Fibroblast of skin of scalp (primary cell): ENCODE measurements at regions not wholly inside any gene's neighbourhood (a gene's known extent, or its start where the extent isn't known, plus 50 kb on each side); places are given as distances from the start of the nearest gene placed in this dataset.

Experiments
- DNase-seq: peaks from one replicate; pipeline ENCODE4 v3.0.0-alpha.2; 2013

DNA sequence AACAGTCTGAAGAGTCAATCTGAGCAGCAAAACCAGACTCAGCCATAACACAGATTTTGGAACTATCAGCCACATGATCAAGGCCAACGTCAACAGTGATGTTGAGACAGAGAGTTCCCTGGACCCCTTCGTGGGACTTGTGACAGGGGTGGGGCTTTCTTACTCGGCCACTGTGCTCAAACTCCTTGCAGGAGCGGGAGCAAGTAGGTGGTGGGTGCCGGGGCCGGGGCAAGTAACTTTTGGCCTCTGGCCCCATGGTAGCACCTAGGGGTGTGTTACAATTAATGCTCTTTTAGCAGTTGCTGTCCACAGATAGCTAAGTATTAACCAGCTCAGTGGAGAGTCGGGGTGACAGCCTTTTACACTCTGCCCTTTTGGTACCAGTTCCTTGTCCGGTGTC, 384.4 kb downstream of the NUAK1 start:
- DNase-seq = no peak

DNA sequence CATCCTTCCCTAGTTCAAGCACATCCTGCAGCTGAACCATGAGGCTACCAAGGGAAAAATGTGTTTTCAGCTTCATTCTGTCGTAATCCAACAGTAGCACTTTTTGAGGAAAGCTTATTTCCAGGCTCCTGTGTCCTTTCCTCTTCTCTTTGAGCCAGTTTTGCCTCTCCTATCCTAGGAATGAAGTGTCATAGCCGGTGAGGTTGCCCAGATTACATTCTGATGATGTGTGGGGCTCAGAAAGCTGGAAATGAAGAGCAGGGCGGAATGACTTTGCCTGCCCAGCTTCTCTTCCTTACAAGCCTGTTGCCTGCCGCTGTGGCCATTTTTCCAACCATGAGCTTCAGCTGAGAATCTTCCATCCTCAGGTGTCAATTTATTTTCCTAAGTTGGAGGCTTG, 381.8 kb downstream of the NUAK1 start:
- no peak for DNase-seq

DNA sequence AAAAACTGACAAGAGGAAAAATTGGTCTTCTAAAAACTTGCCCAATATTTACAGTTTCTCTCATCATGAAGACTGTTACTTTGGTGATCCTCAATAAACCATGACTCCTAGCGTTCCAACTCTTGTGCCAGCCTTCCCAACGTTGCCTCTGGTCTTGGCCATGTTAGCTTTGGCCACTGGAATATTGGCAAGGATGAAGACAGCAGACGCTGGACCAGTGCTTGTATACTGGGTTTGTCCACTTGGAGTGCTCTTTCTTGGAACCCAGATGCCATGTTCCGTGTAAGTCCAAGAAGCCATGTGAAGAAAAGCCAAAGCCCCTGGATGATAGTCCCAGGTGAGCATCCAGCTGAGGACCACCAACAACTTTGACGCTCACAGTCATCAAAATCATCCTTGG, 379.6 kb downstream of the NUAK1 start:
- DNase-seq = no peak

DNA sequence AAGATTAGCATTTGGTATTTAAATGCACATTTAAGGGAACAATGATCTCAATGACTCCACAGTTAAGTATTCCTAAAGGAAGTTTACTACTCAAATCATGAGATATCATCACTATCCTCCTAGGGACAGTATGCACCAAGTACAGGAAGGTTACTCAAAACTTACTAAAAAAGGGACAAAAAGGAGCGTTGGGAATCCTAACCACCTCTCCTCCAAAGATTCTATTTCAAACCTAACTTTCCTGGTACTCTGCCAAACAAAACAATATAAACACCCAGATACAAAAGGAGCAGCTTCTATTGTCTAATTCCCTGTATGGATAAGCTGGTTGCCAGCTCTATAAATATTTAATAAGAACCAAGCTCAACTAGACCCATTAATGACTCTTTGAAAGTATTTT, 377.7 kb downstream of the NUAK1 start:
- DNase-seq = peak; percentile 28

DNA sequence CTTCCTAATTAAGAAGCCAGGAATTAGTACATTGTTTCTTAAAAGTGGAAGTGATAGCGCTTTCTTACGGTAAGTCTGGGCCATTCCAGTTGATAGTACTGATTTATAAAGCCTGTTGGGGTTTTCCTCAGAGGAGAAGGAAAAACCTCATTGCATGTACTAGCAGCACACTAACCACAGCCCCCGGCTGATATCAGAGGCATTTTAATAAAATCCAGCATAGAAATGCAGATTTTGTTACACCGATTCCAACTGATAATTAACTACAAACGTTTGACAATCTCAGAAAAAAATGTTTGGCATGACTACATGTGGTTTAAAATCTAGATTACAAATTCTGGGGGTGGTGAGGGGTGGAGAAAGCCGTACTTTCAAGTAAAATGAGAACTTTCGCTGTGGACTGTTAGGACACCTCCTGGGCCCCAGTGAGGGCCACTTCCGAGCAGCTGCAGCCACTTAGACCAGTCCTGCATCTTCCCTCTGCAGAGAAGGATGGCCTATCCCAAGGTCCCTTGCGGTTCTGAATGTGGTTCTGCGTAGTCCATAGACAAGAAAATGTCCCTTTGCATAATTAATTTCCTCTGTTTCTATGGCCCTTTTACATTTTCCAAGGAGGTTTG, 374.4 kb downstream of the NUAK1 start:
- peak; percentile 60 for DNase-seq

DNA sequence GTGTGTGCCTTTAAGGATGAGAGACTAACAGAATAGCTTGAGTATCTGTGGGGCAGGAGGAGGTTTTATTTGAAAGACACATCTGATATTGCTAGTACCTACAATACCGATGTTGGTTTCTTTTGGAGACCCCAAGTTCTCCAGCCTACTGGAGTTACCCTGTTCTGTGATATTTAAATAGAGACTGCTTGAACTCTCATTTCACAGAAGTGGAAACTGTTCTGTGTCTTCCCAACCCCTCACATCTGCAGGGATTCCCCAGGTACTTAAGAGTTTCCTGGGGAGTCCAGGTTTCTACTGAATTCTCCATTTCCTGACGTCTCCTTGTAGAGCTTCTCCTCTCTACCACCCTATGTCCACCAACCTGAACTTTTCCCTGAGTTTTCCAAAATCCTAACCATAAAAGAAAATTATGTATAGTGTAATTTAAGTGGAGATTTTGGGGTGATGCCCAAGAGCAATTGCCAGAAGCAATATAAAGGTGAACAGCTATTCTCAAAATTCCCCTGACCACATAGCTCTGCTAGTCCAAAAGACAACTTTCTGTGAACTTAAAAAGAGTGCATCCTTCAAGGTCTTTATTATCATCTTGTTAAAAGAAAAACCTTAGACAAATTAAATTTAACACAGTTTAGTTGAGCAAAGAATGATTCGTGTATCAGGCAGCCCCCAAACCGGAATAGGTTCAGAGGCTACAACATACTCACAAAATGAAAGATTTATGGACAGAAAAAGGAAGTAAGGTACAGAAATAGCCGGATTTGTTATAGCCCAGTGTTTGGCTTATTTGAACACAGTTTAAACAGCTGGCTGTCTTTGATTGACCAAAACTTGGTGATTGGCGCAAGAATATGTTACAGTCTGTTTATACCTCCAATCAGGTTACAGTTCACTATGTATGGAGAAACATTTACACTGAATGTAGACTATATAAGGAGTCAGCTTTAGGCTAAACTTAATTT, 373.4 kb downstream of the NUAK1 start:
- no peak for DNase-seq

DNA sequence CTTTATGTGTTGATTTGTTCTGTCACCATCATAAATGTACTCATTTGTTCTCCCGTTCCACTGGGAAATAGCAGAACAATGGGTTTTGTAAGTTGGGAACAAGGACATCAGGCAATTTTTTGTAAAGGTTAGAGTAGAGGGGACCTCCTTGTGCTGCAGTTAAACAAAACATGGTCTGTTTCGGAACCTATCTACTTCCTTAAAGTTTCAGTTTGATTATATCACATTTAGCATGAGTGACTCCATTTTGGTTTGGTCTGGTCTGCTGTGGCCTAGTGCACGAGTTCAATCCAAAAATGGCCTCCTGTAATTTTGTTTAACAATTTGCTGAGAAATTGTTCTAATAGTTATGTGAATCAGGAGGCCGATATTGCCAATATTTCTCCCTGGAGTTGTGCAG, 372.7 kb downstream of the NUAK1 start:
- DNase-seq = no peak

DNA sequence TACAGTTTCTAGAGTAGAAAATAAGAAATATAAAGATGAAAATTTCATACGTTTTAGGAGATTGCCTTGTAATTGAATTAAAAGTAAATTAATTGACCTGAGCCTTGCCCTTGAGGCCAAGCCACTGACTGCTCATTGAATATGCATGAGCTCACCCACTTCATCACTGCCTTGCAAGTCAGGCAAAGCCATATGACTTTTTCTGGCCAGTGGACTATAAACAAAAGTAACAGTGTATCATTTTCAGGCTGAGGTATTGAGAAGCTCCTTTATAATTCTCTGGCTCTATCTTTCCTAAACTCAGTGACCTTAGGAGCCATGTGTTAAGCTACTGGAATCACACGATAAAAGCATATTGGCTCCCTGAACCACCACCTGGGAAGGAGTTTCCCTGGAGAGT, 369.3 kb downstream of the NUAK1 start:
- no peak for DNase-seq

DNA sequence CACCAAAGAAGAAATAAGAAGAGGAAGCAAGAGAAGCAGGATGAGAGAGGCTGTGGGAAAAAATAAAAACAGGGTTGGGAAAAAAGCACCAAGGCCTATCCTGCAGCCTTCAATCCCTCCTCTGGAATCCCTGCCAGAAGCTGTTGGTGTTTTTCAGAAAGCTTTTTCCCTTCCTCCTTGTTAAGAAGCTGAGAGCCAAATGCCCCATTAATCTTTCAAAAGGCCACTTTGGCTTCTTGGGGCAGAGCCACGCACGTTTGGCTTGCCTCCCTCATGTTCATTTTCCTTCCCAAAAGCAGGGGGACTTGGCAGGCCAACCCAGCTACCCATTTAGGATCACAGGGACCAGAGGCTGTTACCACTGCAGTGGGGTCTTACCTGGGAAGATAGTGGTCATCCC, 365.3 kb downstream of the NUAK1 start:
- no peak for DNase-seq

DNA sequence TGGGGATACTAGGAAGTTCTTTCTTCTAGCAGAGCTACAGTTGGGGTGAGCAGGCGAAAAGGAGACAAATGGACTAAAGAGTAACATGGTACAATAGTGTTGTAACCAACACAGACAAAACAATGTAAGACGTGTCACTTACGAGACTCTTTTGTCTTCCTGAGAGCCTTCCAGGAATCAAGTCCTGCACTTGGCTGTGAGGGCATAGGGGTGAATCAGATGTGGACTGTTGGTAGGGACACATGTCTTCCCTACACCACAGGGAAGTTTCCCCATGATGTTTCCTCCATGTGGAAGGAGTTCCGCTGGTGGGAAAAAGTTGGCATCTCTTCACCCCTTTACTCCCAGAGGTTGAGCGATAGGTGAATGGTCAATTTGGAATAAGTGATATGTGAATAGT, 364.7 kb downstream of the NUAK1 start:
- DNase-seq = no peak

DNA sequence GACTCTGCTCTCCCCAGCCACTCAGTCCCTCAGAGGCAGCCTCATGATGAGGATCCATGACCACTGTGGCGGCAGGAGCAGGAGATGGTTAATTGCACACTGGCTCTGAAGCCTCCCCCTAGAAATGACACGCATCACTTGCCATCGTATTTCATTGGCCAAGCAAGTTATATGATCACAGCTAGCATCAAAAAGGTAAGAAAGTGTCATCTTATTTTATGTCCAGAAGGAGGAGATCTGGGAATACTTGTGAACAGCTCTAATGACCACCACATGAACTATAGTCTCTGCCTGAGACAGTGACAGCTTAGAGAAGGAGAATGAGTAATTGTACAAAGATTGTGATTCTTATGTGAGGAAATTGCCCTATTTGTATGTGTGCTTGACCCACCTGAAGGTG, 363.4 kb downstream of the NUAK1 start:
- DNase-seq = peak; percentile 73

DNA sequence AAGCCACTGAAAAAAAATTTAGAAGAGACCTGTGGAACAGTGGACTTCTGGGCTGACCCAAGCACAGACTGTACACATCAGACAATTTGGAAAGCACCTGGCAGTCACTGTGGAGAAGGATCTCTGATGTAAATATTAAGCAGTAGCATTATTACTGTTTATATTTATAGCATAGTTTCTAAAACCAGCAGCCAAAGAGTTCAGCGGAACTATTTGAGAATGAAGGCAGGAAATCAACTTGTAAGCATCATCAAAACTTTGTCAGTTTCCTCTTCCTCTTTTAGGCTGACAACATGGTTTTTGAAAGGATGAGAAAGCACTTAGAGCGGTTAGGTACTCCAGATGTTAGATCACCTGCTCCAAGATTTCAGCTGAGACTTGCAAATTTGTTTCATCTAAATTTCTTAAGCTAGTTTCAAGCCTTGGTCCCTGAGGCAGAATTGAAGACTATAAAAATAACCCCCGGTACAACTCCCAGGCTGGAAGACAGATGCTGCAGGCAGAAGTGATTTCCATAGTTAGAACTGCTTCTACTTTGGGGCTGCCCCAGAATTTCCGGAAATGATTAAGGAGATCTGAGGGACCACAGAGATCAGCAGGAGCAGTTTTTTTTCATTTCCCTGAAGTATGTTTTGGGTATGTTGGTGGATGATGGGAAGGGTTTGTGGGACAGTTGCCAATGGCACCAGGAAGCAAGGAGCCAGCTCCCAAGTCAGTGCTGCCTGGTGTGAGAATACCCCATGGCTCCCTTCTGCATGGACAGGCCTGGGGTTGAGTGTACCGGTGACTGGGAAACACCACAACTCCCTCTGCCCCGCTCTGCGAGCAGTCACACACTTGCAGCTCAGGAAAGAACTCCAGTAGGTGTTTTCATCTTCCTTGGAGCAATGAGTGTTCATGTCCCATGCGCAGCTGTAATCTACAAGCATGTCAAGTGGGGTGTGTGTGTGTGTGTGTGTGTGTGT, 354.5 kb downstream of the NUAK1 start:
- peak; percentile 15 for DNase-seq

DNA sequence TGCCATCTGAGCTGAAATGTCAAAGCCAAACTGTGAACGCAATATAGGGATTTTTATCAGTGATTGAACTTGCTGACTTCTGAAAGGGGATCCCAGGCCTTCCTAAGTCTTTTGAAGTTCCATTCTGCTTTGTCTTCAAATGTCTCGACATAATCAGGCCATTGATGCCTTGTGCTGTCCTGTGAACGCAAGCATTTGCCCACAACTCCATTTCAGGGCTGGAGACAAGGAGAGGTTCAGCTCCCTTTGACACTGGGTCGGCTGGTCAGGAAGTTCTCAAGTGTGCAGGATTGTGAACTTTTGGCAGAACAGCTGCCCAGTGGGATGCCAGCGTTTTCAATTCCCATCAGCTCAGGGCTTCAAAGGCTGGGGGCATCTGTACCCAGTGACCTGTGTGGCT, 345.3 kb downstream of the NUAK1 start:
- no peak for DNase-seq

DNA sequence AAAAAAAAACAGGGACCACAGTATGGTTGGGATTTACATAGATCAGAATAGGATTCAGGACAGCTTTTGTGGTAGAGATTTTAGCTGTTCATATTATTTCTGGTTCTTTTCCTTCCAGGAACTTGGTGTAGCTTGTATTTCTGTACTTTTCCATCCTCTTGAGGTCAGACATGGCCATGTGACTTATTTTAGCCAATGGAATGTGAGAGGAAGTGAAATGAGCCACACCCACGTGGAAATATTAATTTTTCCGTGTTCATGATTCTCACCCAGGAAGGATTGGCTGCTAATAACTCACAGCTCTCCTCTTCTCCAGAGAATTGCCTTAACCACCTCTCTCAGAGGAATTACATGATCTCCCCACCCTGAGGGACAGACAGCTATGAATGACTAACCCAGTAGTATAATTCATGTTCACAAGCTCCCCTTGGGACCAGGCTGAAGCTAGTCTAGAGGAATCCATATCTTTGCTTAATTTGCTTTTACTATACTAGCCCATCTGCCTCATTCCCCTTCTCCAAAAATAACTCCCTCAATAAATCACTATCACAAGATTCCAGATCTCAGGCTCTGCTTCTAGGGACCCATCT, 340.4 kb downstream of the NUAK1 start:
- DNase-seq = peak; percentile 74

DNA sequence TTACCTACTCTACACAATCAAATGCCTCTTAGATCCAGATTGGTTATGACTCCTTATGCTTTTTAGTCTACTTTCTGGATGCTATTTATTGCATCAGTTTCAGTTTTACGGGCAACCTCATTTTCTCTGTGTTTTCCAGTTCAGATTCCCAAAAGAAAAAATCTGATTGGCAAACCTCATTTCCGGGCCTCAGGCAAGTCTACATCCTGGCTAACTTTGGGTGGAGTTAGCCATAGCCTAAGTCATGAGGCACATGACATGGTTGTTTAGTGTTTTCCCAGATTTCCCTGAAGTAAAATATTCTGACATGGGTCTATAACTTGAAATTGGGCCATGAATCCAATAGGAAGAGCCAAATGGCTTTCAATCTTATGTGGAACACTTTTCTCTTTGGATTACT, 339.7 kb downstream of the NUAK1 start:
- DNase-seq = no peak

DNA sequence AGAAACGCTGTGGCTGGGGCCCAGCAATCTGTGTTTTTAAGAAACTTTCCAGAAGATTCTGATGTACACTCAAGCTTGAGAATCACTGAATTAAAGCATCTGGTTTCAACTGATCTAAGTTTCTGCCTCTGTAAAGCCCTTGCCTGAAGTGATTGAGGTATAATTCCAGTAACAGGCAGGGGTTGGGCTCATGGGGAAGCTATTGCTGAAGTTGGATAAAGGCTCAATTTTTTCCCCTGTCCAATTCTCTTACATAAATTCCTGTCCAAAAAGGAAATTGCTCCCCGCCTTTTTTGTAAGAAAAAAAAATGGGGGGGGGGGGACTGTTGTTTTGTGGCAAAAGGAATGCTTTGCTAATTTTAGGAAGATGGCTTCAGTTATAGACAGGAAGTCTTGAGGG, 337.4 kb downstream of the NUAK1 start:
- DNase-seq = peak; percentile 22

DNA sequence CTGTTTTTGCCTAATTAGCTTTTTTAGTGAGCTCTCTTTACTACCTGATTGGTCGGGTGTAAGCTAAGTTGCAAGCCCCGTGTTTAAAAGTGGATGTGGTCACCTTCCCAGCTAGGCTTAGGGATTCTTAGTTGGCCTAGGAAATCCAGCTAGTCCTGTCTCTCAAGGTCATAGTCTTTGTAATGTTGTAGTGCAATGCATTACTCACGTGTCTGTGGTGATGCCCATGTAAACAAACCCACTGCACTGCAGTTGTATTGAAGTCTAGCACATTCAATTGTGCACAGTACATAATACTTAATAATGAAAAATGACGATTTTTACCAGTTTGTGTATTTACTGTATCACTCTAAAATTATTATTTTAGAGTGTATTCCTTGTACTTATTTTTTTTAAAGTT, 335.5 kb downstream of the NUAK1 start:
- DNase-seq = no peak

DNA sequence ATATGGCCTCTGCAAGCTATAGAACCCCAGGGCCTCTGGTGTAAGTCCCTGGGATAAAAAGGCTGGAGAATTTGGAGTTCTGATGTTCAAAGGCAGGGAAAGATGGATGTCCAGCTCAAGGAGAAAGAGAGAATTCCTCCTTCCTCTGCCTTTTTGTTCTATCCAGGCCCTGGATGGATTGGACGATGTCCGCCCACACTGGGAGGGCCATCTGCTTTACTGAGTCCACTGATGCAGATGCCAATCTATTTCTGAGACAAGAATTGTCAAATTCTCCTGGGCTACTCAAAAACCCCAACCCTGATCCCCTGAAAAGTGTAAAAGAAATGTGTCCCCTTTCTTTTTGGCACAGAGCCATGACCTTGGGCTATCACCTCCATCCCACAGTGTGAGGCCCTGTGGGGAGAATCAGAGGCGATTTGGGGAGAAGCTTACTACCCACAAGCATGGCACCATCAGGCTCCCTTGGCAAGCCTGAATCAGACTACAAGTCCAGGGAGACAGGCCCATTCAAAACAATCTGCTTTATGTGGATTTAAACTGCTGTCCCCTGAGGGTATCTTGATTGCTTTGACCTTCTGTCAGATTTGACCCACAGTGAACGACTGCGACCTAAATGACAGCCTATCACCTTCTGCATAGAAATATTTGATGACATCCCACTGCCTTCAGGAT, 334.0 kb downstream of the NUAK1 start:
- DNase-seq = no peak

DNA sequence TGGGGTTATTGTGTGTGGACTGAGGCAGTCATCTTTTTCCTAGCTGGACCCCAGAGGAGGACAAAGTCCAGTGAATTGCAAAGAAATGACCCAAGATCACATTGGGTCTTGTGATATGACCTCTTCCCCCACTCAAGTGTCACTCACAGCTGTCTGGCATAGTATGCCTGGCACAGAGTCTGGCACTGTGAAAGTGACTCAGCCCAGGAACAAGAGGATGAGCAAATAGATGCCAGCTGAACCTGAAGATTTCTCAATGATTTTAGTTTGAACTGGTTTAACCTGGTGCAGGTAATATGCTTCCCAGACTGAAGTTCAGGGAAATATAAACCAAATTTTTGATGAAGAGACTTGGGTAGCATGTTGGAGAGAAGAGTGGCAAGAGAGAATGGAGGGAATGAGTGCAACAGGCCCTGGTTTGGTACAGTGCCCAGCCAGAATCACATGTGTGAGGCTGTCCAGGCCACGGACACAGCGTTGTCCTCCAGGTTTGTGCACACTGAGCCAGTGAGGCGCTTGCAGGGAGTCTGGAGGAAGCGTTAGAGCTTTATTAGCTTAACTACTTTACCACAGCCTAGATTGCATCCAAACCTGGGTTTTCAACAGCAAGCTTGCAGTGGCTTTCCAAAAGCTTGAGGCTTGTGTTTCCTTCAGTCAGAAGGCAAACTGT, 332.9 kb downstream of the NUAK1 start:
- DNase-seq = no peak

DNA sequence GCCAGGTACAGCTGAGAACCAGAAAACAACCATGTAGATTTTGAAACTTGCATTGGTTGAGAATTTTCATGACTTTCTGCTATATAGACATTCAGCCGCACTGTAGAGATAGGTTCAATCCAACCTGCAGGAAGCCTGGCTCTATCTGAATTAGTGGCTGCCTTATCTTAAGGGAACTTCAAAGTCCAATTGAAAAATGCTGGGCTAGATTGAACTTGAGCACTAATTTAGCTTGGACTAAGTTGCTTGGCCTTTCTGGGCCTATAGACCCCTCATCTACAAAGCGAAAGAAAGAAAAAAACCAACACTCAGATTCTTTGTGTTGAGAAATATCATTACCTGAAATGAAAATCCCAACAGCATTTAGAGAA, 332.4 kb downstream of the NUAK1 start:
- no peak for DNase-seq

DNA sequence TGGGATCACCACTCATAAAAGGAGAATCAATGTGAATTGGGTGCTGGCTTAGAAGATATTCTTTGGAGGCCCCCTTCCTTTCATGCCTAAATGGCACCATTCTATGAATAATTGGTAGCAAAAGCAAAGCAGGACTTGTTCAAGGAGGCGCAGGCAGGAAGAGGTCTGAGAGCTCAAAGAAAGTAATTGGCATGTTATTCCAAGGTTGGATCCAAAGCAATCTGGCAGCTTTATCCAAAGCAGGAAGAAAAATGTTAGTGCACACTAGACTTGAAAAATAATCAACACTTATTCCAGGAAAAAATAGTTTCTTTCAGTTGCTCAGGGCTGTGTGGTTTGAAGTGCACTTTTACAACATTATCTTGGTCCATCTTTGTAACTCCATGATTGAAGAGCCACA, 326.4 kb downstream of the NUAK1 start:
- DNase-seq = no peak

DNA sequence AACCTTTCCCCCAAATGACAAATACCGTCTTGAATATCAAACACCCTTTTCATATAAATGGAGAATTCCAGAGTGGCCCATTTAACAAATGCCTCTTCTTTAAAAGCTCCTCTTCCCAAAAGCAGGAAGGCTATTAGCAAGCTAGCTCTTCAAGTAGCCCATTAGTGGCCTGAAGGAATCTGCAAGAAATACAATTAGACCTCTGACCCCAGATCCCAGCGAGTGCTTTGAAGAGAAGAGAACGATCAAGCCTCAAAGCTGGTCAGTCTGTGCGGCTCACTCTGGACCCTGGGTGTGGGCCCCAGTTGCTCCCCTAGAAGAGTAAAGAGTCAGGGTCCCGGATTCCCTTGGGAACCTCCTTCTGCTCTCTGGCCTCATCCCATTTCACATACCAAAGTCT, 325.6 kb downstream of the NUAK1 start:
- DNase-seq = no peak
